Activated CD8-positive, alpha-beta memory T cell treated with anti-CD3 and anti-CD28 coated beads, Interleukin-2, amount 50 U/mL, for 24 hours (primary cell): ENCODE measurements at regions not wholly inside any gene's neighbourhood (a gene's known extent, or its start where the extent isn't known, plus 50 kb on each side); places are given as distances from the start of the nearest gene placed in this dataset.
A peak's percentile ranks its signal among the peaks of the same experiment; 100 is the strongest.
"Not testable (repeated sequence)": the region's sequence is repeated elsewhere in the genome, so short reads cannot be mapped to it uniquely, and the experiment has no call there.

Source experiments
- DNase-seq: peaks from one replicate; pipeline ENCODE4 v3.0.0-alpha.2; 2020; ENCODE audit errors: extremely low read depth

- no peak for DNase-seq
These were observed 99.5 kb downstream of the KDM5D start for GRCh38 chrY:19644889-19645638.

- DNase-seq, result no peak
These were observed 106.7 kb downstream of the KDM5D start for GRCh38 chrY:19637651-19638347.

- no peak for DNase-seq
These were observed 115.6 kb downstream of the KDM5D start for GRCh38 chrY:19628926-19629325.

GRCh38 chrY:19622392-19622791 lies 122.1 kb downstream of the KDM5D start:
- DNase-seq, result no peak

- no peak for DNase-seq
These were observed 122.8 kb downstream of the KDM5D start for GRCh38 chrY:19621756-19622155.

GRCh38 chrY:19601113-19601512 lies 143.4 kb downstream of the KDM5D start:
- DNase-seq, result no peak

GRCh38 chrY:19600711-19601110 lies 143.8 kb downstream of the KDM5D start:
- DNase-seq, result no peak

GRCh38 chrY:19590235-19590634 lies 154.3 kb downstream of the KDM5D start:
- no peak for DNase-seq

GRCh38 chrY:19589664-19590063 lies 154.9 kb downstream of the KDM5D start:
- no peak for DNase-seq

- no peak for DNase-seq
These were observed 157.2 kb downstream of the KDM5D start for GRCh38 chrY:19587311-19587710.

GRCh38 chrY:19580990-19581389 lies 163.5 kb downstream of the KDM5D start:
- not testable (repeated sequence) for DNase-seq

GRCh38 chrY:19578281-19578874 lies 166.1 kb downstream of the KDM5D start:
- DNase-seq, result no peak

GRCh38 chrY:19577250-19577649 lies 167.3 kb downstream of the KDM5D start:
- no peak for DNase-seq

- DNase-seq, result no peak
These were observed 169.6 kb downstream of the KDM5D start for GRCh38 chrY:19574939-19575338.

- DNase-seq, result no peak
These were observed 170.9 kb downstream of the KDM5D start for GRCh38 chrY:19573646-19574045.

- DNase-seq, result no peak
These were observed 173.5 kb downstream of the KDM5D start for GRCh38 chrY:19570999-19571398.

GRCh38 chrY:19567943-19568342 lies 176.6 kb downstream of the KDM5D start:
- no peak for DNase-seq

- DNase-seq, result peak; percentile 57
These were observed 177.2 kb downstream of the KDM5D start for GRCh38 chrY:19567051-19567921.

- no peak for DNase-seq
These were observed 185.4 kb downstream of the KDM5D start for GRCh38 chrY:19559161-19559560.

GRCh38 chrY:19549671-19550466 lies 194.7 kb downstream of the KDM5D start:
- no peak for DNase-seq
